ENCODE measurements at regions not wholly inside any gene's neighbourhood (a gene's known extent, or its start where the extent isn't known, plus 50 kb on each side); places are given as distances from the start of the nearest gene placed in this dataset.

- no peaks in the 10 kb centered on the region for H3K4me1 ChIP-seq (ENCODE audit: control insufficient read depth, insufficient read depth, low read depth, low read length)
- H3K4ac ChIP-seq (ENCODE audit: low read depth in 1 of 2, low read length in 2 of 2) = no peak overlapping the region
- no peak overlapping the region for H2BK5ac ChIP-seq (ENCODE audit: low read depth, low read length, poor library complexity, severe bottlenecking)
- H3K4me2 ChIP-seq (ENCODE audit: low read length, poor library complexity, severe bottlenecking) = no peak overlapping the region
- no peaks in the 10 kb centered on the region for H3K36me3 ChIP-seq (ENCODE audit: control insufficient read depth in 1 of 2, insufficient read depth in 2 of 2, low read depth in 1 of 2, low read length in 2 of 2)
- no peak overlapping the region for H2BK120ac ChIP-seq (ENCODE audit: low read depth, low read length)
- H3K14ac ChIP-seq (ENCODE audit: low read length in 2 of 2) = no peak overlapping the region
- H3K23ac ChIP-seq (ENCODE audit: low read length in 2 of 2) = no peak overlapping the region
- H3K4me3 ChIP-seq (ENCODE audit: insufficient read depth in 1 of 2, low read depth in 1 of 2, low read length in 2 of 2) = no peak overlapping the region
- no peaks in the 10 kb centered on the region for H3K9me3 ChIP-seq (ENCODE audit: control insufficient read depth, low read length)
- no peak overlapping the region for H2AFZ ChIP-seq (ENCODE audit: low read depth, low read length)
- no peak overlapping the region for H4K8ac ChIP-seq (ENCODE audit: low read length)
- no peak overlapping the region for H3K27ac ChIP-seq (ENCODE audit: low read length, poor library complexity, severe bottlenecking)
- H3K27me3 ChIP-seq (ENCODE audit: control insufficient read depth in 1 of 2, insufficient read depth in 1 of 2, low read length in 2 of 2) = peaks cover 42 to 44% of the 10 kb centered on the region in 2 experiments
- no peak overlapping the region for H3K18ac ChIP-seq (ENCODE audit: low read depth in 1 of 2, low read length in 2 of 2)
- DNase-seq = no peak
- no peak overlapping the region for H4K91ac ChIP-seq (ENCODE audit: low read length)
- H3K9ac ChIP-seq (ENCODE audit: low read length) = no peak overlapping the region
- H2AK5ac ChIP-seq (ENCODE audit: low read length, severe bottlenecking) = no peak overlapping the region
- no peak overlapping the region for H2BK12ac ChIP-seq (ENCODE audit: low read length in 2 of 2)
- no peak overlapping the region for H2BK15ac ChIP-seq (ENCODE audit: low read depth, poor library complexity, severe bottlenecking)
- 100% methylated on average over 1 of the region's 4 CpGs for WGBS
- no peaks in the 10 kb centered on the region for H3K79me1 ChIP-seq (replicated peaks; ENCODE audit: low read length, poor library complexity, severe bottlenecking)
Observed at GRCh38 chr3:194970066-194970465, 284.4 kb downstream of the FAM43A start.

GRCh38 chr3:194971009-194971408, 285.3 kb downstream of the FAM43A start:
- no peak overlapping the region for H4K91ac ChIP-seq (ENCODE audit: low read length)
- no peak overlapping the region for H2BK15ac ChIP-seq (ENCODE audit: low read depth, poor library complexity, severe bottlenecking)
- H3K4me3 ChIP-seq (ENCODE audit: insufficient read depth in 1 of 2, low read depth in 1 of 2, low read length in 2 of 2) = no peak overlapping the region
- no peak overlapping the region for H3K9ac ChIP-seq (ENCODE audit: low read length)
- no peak overlapping the region for H2BK5ac ChIP-seq (ENCODE audit: low read depth, low read length, poor library complexity, severe bottlenecking)
- peaks cover 48 to 50% of the 10 kb centered on the region in 2 experiments for H3K27me3 ChIP-seq (ENCODE audit: control insufficient read depth in 1 of 2, insufficient read depth in 1 of 2, low read length in 2 of 2)
- no peak overlapping the region for H2AFZ ChIP-seq (ENCODE audit: low read depth, low read length)
- H3K9me3 ChIP-seq (ENCODE audit: control insufficient read depth, low read length) = no peaks in the 10 kb centered on the region
- no peak for DNase-seq
- H3K27ac ChIP-seq (ENCODE audit: low read length, poor library complexity, severe bottlenecking) = no peak overlapping the region
- H3K79me1 ChIP-seq (replicated peaks; ENCODE audit: low read length, poor library complexity, severe bottlenecking) = no peaks in the 10 kb centered on the region
- no peaks in the 10 kb centered on the region for H3K36me3 ChIP-seq (ENCODE audit: control insufficient read depth in 1 of 2, insufficient read depth in 2 of 2, low read depth in 1 of 2, low read length in 2 of 2)
- H2BK12ac ChIP-seq (ENCODE audit: low read length in 2 of 2) = no peak overlapping the region
- no peak overlapping the region for H3K4ac ChIP-seq (ENCODE audit: low read depth in 1 of 2, low read length in 2 of 2)
- H2AK5ac ChIP-seq (ENCODE audit: low read length, severe bottlenecking) = no peak overlapping the region
- no peak overlapping the region for H3K4me2 ChIP-seq (ENCODE audit: low read length, poor library complexity, severe bottlenecking)
- H4K8ac ChIP-seq (ENCODE audit: low read length) = no peak overlapping the region
- H3K18ac ChIP-seq (ENCODE audit: low read depth in 1 of 2, low read length in 2 of 2) = no peak overlapping the region
- 83% methylated on average over 5 of the region's 5 CpGs for WGBS
- peak overlapping the region in 1 of 2 experiments; percentile 6 for H3K23ac ChIP-seq (ENCODE audit: low read length in 2 of 2)
- H3K14ac ChIP-seq (ENCODE audit: low read length in 2 of 2) = no peak overlapping the region
- H2BK120ac ChIP-seq (ENCODE audit: low read depth, low read length) = no peak overlapping the region
- no peaks in the 10 kb centered on the region for H3K4me1 ChIP-seq (ENCODE audit: control insufficient read depth, insufficient read depth, low read depth, low read length)

- H3K9me3 ChIP-seq (ENCODE audit: control insufficient read depth, low read length) = no peaks in the 10 kb centered on the region
- H3K4me1 ChIP-seq (ENCODE audit: control insufficient read depth, insufficient read depth, low read depth, low read length) = no peaks in the 10 kb centered on the region
- no peak overlapping the region for H3K18ac ChIP-seq (ENCODE audit: low read depth in 1 of 2, low read length in 2 of 2)
- H2BK120ac ChIP-seq (ENCODE audit: low read depth, low read length) = no peak overlapping the region
- no peak overlapping the region for H2AFZ ChIP-seq (ENCODE audit: low read depth, low read length)
- DNase-seq = no peak
- H3K36me3 ChIP-seq (ENCODE audit: control insufficient read depth in 1 of 2, insufficient read depth in 2 of 2, low read depth in 1 of 2, low read length in 2 of 2) = no peaks in the 10 kb centered on the region
- no peak overlapping the region for H2AK5ac ChIP-seq (ENCODE audit: low read length, severe bottlenecking)
- no peak overlapping the region for H3K4me3 ChIP-seq (ENCODE audit: insufficient read depth in 1 of 2, low read depth in 1 of 2, low read length in 2 of 2)
- H2BK5ac ChIP-seq (ENCODE audit: low read depth, low read length, poor library complexity, severe bottlenecking) = no peak overlapping the region
- WGBS = 88% methylated on average over 5 of the region's 6 CpGs
- H2BK15ac ChIP-seq (ENCODE audit: low read depth, poor library complexity, severe bottlenecking) = peak overlapping the region; percentile 54
- no peak overlapping the region for H2BK12ac ChIP-seq (ENCODE audit: low read length in 2 of 2)
- no peak overlapping the region for H3K23ac ChIP-seq (ENCODE audit: low read length in 2 of 2)
- H3K27me3 ChIP-seq (ENCODE audit: control insufficient read depth in 1 of 2, insufficient read depth in 1 of 2, low read length in 2 of 2) = peaks cover 41 to 53% of the 10 kb centered on the region in 2 experiments
- H3K4me2 ChIP-seq (ENCODE audit: low read length, poor library complexity, severe bottlenecking) = no peak overlapping the region
- peak overlapping the region; percentile 19 for H4K8ac ChIP-seq (ENCODE audit: low read length)
- no peak overlapping the region for H3K27ac ChIP-seq (ENCODE audit: low read length, poor library complexity, severe bottlenecking)
- H3K9ac ChIP-seq (ENCODE audit: low read length) = no peak overlapping the region
- no peaks in the 10 kb centered on the region for H3K79me1 ChIP-seq (replicated peaks; ENCODE audit: low read length, poor library complexity, severe bottlenecking)
- no peak overlapping the region for H3K4ac ChIP-seq (ENCODE audit: low read depth in 1 of 2, low read length in 2 of 2)
- no peak overlapping the region for H4K91ac ChIP-seq (ENCODE audit: low read length)
- no peak overlapping the region for H3K14ac ChIP-seq (ENCODE audit: low read length in 2 of 2)
Observed at GRCh38 chr3:194971965-194972364, 286.3 kb downstream of the FAM43A start.

- Histone ChIP-seq H3K23ac (ENCODE audit: low read length in 2 of 2) (no peak overlapping the region), H3K79me1 (replicated peaks; ENCODE audit: low read length, poor library complexity, severe bottlenecking) (no peaks in the 10 kb centered on the region), H3K36me3 (ENCODE audit: control insufficient read depth in 1 of 2, insufficient read depth in 2 of 2, low read depth in 1 of 2, low read length in 2 of 2) (no peaks in the 10 kb centered on the region), H2BK12ac (ENCODE audit: low read length in 2 of 2) (no peak overlapping the region), H2AK5ac (ENCODE audit: low read length, severe bottlenecking) (no peak overlapping the region), H3K14ac (ENCODE audit: low read length in 2 of 2) (no peak overlapping the region), H3K9me3 (ENCODE audit: control insufficient read depth, low read length) (no peaks in the 10 kb centered on the region), H2BK15ac (ENCODE audit: low read depth, poor library complexity, severe bottlenecking) (no peak overlapping the region), H2AFZ (ENCODE audit: low read depth, low read length) (no peak overlapping the region), H3K27me3 (ENCODE audit: control insufficient read depth in 1 of 2, insufficient read depth in 1 of 2, low read length in 2 of 2) (peaks cover 38 to 53% of the 10 kb centered on the region in 2 experiments), H2BK120ac (ENCODE audit: low read depth, low read length) (no peak overlapping the region), H4K8ac (ENCODE audit: low read length) (no peak overlapping the region), H3K27ac (ENCODE audit: low read length, poor library complexity, severe bottlenecking) (no peak overlapping the region), H2BK5ac (ENCODE audit: low read depth, low read length, poor library complexity, severe bottlenecking) (no peak overlapping the region), H3K9ac (ENCODE audit: low read length) (no peak overlapping the region), H3K4me1 (ENCODE audit: control insufficient read depth, insufficient read depth, low read depth, low read length) (no peaks in the 10 kb centered on the region), H4K91ac (ENCODE audit: low read length) (no peak overlapping the region), H3K4me2 (ENCODE audit: low read length, poor library complexity, severe bottlenecking) (no peak overlapping the region), H3K18ac (ENCODE audit: low read depth in 1 of 2, low read length in 2 of 2) (no peak overlapping the region), H3K4me3 (ENCODE audit: insufficient read depth in 1 of 2, low read depth in 1 of 2, low read length in 2 of 2) (no peak overlapping the region), H3K4ac (ENCODE audit: low read depth in 1 of 2, low read length in 2 of 2) (no peak overlapping the region)
- no peak for DNase-seq
- 90% methylated on average over 6 of the region's 6 CpGs for WGBS
Observed at GRCh38 chr3:194972641-194973040, 287.0 kb downstream of the FAM43A start.

Data from mesenchymal stem cell (in vitro differentiated cells and primary cell).